ENCODE measurements at regions not wholly inside any gene's neighbourhood (a gene's known extent, or its start where the extent isn't known, plus 50 kb on each side); places are given as distances from the start of the nearest gene placed in this dataset.

DNA sequence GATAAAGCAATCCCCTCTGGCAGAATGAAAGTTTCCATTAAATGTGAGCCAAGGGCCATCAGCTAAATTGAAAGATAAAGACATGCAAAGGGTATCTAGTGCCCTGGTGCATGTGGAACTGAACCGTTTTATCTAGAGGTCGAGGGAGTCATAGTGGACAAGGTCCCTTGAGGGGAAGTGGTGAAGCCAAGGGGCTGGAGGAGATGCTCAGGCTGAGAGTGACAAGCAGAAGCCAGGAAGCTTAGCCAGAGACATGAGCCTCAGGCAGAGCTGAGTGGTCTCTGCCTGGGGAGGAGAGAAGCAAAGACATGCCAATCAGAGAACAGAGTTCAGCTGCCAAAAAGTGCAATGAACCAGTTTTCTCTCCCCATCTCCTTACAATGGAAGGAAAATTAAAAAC lies 68.1 kb upstream of the SLC10A2 start:
- intact Hi-C loops (cut with DNase I): loop anchor here in 1 of 2 donors (10.0 kb wide), 1 partner anchor 189 kb away; no protein-coding TSS in a partner anchor
- no peak for ATAC-seq

DNA sequence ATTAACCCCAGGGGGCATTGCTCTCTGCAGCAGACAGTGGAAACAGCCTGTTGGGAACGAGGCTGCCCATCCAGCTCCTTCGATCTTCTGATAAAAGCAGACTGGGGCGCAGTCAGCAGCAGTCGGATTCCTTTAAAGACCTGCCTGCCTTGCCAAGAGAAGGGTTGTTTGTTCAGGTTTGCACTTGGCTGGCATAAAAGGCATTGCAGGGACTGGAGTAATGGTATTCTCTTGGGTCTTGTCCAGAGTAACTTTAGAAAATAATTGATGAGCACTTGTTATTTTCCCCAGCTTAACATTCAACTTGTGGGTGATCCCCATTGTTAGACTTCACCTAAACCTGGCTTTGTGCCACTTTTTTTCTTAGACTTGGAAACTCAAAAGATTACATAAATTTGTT lies 67.3 kb upstream of the SLC10A2 start:
- intact Hi-C loops (cut with DNase I): loop anchor here in 1 of 2 donors (10.0 kb wide), 1 partner anchor 189 kb away; no protein-coding TSS in a partner anchor
- DNase-seq (no peak), ATAC-seq (no peak)

More for the DNA sequence above, 68.1 kb upstream of the SLC10A2 start:
- DNase-seq: no peak

DNA sequence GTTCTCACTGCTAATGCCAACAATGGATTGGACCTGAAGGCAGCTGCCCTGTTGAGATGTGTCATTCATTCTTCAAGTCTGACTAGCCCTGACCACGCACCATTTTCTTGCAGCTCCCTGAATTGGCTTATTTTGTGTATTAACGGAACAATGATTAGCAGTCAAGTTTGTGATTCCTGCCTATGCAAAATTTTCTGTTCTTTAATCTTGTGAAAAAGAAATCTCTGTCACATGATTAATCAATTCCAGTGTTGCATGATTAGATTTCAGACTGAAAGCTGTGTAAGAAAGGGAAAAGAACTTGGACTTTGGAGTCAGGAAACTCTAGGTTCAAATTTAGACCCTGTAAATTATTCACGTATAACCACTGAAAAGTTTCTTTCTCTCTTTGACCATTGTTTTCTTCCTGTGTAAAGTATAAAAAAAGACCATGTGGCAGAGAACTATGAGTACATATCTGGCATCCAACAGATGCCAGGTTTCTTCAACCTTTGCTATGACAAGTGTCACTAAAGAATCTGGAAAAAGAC lies 64.5 kb upstream of the SLC10A2 start:
- DNase-seq (no peak), ATAC-seq (no peak)
- intact Hi-C loops (cut with DNase I): loop anchor here in 1 of 2 donors (10.0 kb wide), 1 partner anchor 186 kb away; no protein-coding TSS in a partner anchor

DNA sequence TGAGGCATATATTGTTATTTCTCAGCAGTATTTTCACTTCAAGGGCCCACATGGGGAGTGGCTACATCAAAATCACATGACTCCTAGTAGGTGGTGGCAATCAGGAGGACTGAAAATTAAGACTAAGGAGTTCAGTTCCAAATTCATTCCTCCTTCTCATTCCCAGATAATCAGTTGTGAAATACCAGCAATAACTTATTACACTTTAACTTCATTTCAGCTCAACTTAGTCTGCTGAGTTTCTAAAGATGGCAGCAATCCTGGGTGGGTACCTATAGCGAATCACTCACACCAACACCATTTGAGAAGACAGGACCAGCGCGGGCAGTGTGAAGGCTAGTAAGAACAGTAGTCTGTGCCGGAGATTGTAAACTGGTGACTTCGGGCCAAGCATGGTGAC lies 63.9 kb upstream of the SLC10A2 start:
- ATAC-seq: no peak

More for the DNA sequence above, 63.9 kb upstream of the SLC10A2 start:
- intact Hi-C loops (cut with DNase I): loop anchor here in 1 of 2 donors (10.0 kb wide), 1 partner anchor 185 kb away; no protein-coding TSS in a partner anchor
- no peak for DNase-seq

Data from left cardiac atrium (tissue), 4 donors.